ENCODE measurements at regions not wholly inside any gene's neighbourhood (a gene's known extent, or its start where the extent isn't known, plus 50 kb on each side); places are given as distances from the start of the nearest gene placed in this dataset.
A peak's percentile ranks its signal among the peaks of the same experiment; 100 is the strongest.

- 0 out of 2 replicates have a peak, but pooled peaks have one; percentile 31 for TF ChIP-seq MED1 (CRISPR knock-in tag; IDR thresholded peaks at IDR 0.05; ENCODE audit: borderline replicate concordance)
- TF ChIP-seq ZNF639 (CRISPR knock-in tag; conservative IDR thresholded peaks at IDR 0.05 in 1 of 2, IDR thresholded peaks at IDR 0.05 in 1 of 2): peak in 1 of 2 experiments; percentile 79; a peak in 1 of 4 replicates
- no peak for TF ChIP-seq RBM34 (IDR thresholded peaks at IDR 0.05; ENCODE audit: borderline replicate concordance, insufficient read depth, low read length)
- no peak for TF ChIP-seq ID3 (CRISPR knock-in tag; IDR thresholded peaks at IDR 0.05)
- no peak for TF ChIP-seq ID3 (tag; IDR thresholded peaks at IDR 0.05)
- no peak for TF ChIP-seq RBM17 (IDR thresholded peaks at IDR 0.05; ENCODE audit: borderline replicate concordance, low read depth, low read length)
- no peak for TF ChIP-seq TRIM25 (IDR thresholded peaks at IDR 0.05; ENCODE audit: borderline replicate concordance)
- TF ChIP-seq HNRNPH1 (optimal IDR thresholded peaks at IDR 0.05; ENCODE audit: low read depth, low read length): no peak
- TF ChIP-seq ZC3H4 (CRISPR knock-in tag; IDR thresholded peaks at IDR 0.05; ENCODE audit: borderline replicate concordance): 0 out of 2 replicates have a peak, but pooled peaks have one; percentile 52
- TF ChIP-seq KLF16 (IDR thresholded peaks at IDR 0.05): no peak
- TF ChIP-seq WHSC1 (IDR thresholded peaks at IDR 0.05; ENCODE audit: low read length): no peak
- no peak for TF ChIP-seq ZKSCAN3 (CRISPR knock-in tag; IDR thresholded peaks at IDR 0.05)
- no peak for TF ChIP-seq ASH1L (IDR thresholded peaks at IDR 0.05; ENCODE audit: borderline replicate concordance, low read depth, partially characterized antibody)
- 0 out of 2 replicates have a peak, but pooled peaks have one; percentile 22 for TF ChIP-seq DLX4 (CRISPR knock-in tag; IDR thresholded peaks at IDR 0.05)
- TF ChIP-seq BRD4 (IDR thresholded peaks at IDR 0.05): no peak
- no peak for TF ChIP-seq ZNF583 (CRISPR knock-in tag; IDR thresholded peaks at IDR 0.05)
- no peak for TF ChIP-seq ZNF184 (CRISPR knock-in tag; IDR thresholded peaks at IDR 0.05)
- no peak for TF ChIP-seq HDAC1 (IDR thresholded peaks at IDR 0.05)
These were observed 463.4 kb upstream of the MIR17HG start (continued) for GRCh38 chr13:90884066-90884465.

All from K562 (cell line).